Sigmoid colon (tissue), 4 donors: ENCODE measurements at regions not wholly inside any gene's neighbourhood (a gene's known extent, or its start where the extent isn't known, plus 50 kb on each side); places are given as distances from the start of the nearest gene placed in this dataset.

Experiments
- POLR2A ChIP-seq, 2 donors: fragments of 450-650 bp; IDR thresholded peaks; one replicate each; pipeline ENCODE4 v1.6.1; 2016; ENCODE audit warnings: antibody characterized with exemption in 2 of 2, mild to moderate bottlenecking in 2 of 2, moderate library complexity in 2 of 2
- POLR2AphosphoS5 ChIP-seq, 4 donors: sonication (generic); formaldehyde crosslinking; IDR thresholded peaks; one replicate each; pipeline ENCODE4 v1.6.1; 2017; ENCODE audit warnings: antibody characterized with exemption in 4 of 4
- TF ChIP-seq, protein P1 (sequence below), 4 experiments: fragments of 450-650 bp in 3 of 4; fragments of 200-600 bp in 1 of 4; IDR thresholded peaks; one replicate each; pipeline ENCODE4 v1.5.1; 2016 to 2019; ENCODE audit warnings: antibody characterized with exemption in 4 of 4, mild to moderate bottlenecking in 3 of 4, moderate library complexity in 2 of 4

DNA sequence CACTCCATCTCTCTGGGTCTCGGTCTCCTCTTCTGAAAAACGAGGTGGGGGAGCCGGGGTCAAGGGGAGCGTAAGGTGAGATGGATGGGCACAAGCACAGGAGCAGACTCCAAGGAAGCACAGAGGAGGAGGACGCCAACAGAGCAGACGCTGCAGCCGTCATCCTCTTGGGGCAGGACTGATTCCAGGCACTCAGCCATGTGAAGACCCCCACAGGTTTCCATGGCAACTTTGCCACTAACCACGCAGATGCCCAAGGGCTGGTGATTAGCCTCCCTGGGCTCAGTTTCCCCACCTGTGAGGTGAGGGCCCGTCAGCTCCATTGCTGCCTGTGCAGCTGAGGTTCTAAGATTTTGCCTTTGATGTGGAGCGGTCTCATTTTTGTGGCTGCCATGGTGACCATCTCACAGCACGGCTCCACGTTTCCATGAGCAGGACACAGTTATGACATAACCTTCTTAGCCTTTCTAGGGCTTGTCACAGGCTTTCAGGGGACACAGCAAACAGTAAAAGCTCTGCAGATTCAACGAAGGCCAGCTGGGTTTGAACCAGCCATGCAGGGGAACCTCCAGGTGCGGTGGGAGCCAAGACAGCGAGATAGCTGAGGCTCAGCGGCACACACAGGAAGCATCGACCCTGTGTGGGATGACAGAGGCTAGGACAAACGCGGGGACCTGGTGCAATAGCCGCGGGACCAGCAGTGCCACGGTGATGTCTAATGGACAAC lies 170.3 kb downstream of the NUP210 start:
- TF ChIP-seq, protein P1, sequence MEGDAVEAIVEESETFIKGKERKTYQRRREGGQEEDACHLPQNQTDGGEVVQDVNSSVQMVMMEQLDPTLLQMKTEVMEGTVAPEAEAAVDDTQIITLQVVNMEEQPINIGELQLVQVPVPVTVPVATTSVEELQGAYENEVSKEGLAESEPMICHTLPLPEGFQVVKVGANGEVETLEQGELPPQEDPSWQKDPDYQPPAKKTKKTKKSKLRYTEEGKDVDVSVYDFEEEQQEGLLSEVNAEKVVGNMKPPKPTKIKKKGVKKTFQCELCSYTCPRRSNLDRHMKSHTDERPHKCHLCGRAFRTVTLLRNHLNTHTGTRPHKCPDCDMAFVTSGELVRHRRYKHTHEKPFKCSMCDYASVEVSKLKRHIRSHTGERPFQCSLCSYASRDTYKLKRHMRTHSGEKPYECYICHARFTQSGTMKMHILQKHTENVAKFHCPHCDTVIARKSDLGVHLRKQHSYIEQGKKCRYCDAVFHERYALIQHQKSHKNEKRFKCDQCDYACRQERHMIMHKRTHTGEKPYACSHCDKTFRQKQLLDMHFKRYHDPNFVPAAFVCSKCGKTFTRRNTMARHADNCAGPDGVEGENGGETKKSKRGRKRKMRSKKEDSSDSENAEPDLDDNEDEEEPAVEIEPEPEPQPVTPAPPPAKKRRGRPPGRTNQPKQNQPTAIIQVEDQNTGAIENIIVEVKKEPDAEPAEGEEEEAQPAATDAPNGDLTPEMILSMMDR (IDR thresholded peaks at IDR 0.05) = no peak
- TF ChIP-seq POLR2A (IDR thresholded peaks at IDR 0.05) (no peak), POLR2AphosphoS5 (IDR thresholded peaks at IDR 0.05) (no peak)
